Stimulated activated CD4-positive, alpha-beta T cell treated with anti-CD3 and anti-CD28 coated beads, TNF-alpha, amount 100 ng/mL, for 1 hour (primary cell): ENCODE measurements at regions not wholly inside any gene's neighbourhood (a gene's known extent, or its start where the extent isn't known, plus 50 kb on each side); places are given as distances from the start of the nearest gene placed in this dataset.

ENCODE experiments used
- DNase-seq, 3 donors: peaks; one replicate each; pipeline ENCODE4 v3.0.0-alpha.2; 2020; ENCODE audit warnings: low read depth in 3 of 3, low spot score in 1 of 3

DNA sequence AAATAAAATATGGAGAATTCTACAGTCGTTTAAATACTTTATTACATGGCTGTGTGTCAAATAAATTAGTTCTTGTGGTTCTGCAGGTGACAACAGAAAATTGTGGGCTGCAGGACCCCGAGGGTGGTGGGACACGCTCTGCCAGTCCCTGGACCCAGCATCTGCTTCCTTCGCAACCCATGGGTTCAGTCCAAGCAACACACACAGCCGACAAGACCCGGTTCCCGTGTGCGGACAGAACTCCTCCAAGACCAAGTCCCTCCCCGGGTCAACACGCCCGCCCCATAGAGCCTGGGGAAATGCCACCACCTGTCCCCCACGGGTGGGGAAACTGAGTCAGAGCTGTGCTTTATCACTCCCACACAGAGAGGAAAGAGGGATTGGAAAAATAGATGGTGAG lies 238.9 kb downstream of the BRD1 start:
- no peak for DNase-seq

DNA sequence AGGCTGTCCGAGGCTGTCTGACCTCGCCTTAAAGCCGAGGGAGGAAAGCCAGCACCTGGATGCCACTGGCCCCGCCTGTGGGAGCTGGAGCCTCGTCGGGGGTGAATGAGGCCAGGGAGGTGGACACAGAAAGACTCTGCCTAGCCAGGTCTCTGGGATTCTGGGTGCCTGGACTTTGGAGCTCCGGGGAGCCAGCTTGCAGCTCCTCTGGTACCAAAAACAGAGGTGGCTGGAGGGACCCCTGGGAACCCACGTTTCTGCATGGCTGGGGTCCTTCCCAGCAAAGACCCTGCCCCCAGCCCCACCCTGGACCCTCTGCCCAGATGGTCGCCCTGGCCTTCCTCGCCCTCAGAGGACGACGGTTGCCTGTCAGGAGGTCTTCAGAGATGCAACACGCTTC lies 239.7 kb downstream of the BRD1 start:
- no peak for DNase-seq

DNA sequence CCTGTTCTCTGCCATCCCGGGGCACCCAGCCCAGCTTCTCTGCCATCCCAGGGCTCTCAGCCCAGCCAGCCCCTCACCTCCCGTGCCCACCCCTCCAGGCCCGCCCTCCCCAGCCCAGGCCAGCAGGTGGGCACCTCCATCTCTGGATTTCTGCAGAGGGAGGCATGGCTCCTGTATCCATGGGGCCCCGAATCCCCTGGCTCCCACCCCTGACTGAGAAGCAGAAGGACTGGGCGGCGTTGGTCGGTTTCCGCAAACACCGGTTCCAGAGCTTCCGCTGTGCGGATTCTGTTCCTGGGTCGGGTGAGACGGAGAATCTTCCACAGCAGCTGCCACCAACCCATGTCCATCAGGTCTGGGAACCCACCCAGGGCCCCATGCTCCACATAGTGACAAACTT lies 240.3 kb downstream of the BRD1 start:
- no peak for DNase-seq

DNA sequence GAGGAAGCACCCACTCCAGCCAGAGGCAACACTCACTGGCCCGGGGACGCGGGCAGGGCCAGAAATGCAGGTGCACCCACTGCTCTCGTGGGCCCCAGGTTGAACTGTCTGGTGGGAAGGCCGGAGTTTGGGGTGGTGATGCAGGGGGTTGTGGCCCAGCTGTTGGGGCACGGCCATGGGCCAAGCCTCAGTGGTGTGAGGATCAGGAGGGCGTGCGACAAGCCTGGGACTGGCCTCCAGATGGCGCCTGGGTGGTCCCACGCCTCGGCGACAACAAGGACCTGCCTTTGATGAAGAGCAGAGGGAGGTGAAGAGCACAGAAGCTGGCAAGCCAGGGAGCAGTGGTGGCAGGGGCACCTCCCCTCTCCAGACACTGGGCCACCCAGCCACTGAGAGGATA lies 240.8 kb downstream of the BRD1 start:
- DNase-seq = no peak

DNA sequence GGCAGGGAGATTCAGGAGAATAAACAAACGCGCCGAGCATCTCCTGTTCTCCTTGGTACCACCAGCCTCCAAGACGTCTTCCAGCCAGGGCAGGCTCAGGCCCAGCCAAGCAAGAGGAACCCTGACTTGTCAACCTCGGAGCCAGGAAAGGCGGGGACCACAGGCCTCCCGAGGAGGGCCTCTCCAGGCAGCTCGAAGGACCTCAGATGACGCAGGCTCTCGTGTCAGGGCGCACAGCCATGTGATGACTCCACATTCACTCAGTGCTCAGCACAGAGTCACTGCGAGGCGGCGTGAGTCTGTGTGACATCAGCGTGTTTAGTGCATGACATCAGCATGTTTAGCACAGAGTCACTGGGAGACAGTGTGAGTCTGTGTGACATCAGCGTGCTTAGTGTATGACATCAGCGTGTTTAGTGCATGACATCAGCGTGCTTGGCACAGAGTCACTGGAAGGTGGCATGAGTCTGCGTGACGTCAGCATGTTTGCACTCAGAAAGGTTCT lies 241.4 kb downstream of the BRD1 start:
- DNase-seq = no peak

DNA sequence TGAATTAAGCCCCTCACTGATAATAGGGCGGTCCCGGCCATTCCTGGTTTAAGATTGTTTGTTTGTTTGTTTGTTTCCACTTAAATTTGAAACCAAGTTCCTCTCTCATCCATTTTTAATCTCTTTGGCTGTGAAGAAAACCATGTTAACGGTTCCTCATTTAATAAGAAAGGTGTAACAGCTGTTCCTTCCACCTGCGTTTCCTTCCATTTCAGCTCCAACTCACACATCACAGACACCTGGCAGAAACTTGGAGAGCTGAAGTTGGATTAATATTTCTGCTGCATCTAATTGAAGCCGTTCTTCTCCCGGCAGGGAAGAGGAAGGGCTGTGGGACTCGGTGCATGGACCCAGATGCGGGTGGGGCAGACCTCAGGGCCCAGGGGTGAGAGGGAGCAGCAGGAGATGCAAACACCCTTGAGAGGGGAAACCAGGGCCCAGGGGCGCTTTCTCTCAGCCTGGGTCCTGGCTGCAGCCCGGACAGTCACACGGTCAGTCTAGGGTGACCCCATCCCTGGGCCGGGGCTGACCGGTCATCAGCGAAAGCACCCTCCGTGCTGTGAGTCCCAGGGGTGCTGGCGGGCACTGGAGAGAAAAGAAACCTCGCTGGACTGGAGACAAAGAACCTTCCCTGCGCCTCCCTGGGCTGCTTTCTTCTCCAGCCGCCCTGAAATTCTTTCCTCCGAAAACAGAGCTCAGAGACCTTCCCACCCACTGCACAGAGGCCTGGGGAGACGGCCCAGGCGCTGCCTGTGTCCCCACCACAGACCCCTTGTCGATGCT lies 242.0 kb downstream of the BRD1 start:
- DNase-seq = no peak

DNA sequence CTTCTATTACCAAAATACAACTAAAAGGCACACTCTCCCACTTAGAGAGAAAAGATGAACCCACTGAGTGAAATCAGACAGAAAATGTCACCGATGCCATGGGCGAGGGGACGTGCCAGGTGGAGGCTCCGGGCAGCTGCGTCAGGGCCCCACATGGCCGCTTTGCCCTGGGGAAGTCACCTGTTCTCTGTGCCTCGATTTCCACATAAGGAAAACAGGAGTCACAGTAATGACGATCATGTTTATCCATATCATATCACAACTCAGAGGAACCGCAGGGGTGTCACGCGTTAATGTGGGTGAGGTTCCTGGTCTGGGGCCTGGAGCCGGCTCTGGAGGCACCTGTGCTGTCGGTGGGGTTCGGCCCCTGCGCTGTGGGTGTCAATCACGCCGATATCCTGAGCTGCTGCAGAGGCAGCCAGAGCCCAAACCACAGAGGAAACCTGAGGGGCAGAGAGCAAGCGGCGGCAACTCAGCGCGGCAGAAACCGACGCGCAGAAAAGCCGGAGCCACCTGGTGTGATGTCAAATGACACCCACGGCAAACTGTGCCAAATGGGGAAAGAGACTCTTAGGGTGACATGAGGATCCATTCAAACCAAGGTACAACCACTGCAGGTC lies 243.7 kb downstream of the BRD1 start:
- no peak for DNase-seq

DNA sequence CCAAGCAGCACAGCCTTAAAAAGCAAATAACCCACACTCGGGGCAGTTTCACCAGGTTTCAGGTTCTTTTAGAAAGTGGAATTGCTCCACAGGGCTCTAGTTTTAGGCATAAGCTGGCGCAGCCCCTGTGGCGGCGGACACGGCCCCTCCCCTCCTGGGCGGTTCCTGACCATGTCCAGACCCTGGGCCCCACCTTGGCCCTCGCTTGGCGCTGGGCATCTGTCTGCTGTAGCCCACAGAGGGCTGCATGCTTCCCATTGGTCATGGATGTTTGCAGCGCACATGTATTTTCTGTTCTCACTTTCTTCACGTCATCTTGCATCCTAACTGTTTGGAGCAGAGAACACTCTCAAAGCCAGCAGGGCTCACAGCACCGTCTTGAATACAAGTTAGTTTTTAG lies 244.3 kb downstream of the BRD1 start:
- DNase-seq = no peak

DNA sequence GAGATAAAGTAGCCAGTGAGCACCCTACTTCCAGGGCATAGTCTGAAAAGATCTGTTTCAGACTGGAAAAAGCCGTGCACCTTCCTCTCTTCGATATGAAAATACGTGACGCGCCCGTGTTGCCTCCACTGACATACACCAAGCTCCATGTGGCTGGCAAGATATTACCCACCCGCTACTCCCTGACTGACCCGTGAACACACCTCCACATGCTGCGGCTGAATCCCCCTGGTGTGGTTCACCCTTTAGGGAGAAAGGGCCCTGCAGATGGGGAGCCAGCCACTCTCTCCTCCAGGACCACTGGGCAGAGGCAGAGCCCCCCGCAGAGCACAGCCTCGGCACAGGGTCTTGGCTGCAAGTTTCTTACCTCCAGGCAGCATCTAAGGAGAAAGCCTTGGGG lies 245.0 kb downstream of the BRD1 start:
- DNase-seq = no peak

DNA sequence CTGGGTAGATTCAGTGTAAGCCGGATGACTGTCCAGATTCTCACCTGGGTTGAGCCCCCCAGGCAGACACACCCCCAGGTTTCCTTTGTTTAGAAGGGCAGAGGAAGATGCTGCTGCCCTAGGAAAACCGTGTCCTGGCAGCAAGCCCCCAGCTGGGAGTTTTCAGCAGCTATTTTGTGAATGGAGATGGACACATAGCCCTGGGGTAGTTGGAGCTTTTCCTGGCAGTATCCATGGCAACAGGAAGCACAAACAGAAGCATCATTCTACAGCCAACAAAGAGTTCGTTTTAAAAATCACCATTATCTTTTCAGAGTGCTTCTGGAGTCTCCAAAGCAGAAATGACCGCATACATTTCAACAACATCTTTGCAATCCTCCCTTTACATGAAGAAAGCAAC lies 245.5 kb downstream of the BRD1 start:
- DNase-seq = no peak

DNA sequence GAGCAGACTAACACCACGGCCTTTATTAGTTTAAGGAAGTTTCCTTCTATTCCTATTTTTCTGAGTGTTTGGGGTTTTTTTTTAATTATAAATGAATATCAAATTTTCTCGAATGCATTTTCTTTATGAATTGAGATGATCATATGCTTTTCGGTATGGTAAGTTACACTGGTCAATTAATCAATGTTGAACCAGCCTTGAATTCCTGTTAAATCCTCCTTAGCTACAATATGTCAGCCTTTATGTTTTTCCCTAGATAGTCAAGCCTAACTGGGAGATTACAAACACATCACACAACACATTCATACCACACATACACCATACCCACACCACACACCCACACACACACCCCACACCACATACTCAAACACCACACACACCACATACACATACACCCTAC lies 247.6 kb downstream of the BRD1 start:
- no peak for DNase-seq

DNA sequence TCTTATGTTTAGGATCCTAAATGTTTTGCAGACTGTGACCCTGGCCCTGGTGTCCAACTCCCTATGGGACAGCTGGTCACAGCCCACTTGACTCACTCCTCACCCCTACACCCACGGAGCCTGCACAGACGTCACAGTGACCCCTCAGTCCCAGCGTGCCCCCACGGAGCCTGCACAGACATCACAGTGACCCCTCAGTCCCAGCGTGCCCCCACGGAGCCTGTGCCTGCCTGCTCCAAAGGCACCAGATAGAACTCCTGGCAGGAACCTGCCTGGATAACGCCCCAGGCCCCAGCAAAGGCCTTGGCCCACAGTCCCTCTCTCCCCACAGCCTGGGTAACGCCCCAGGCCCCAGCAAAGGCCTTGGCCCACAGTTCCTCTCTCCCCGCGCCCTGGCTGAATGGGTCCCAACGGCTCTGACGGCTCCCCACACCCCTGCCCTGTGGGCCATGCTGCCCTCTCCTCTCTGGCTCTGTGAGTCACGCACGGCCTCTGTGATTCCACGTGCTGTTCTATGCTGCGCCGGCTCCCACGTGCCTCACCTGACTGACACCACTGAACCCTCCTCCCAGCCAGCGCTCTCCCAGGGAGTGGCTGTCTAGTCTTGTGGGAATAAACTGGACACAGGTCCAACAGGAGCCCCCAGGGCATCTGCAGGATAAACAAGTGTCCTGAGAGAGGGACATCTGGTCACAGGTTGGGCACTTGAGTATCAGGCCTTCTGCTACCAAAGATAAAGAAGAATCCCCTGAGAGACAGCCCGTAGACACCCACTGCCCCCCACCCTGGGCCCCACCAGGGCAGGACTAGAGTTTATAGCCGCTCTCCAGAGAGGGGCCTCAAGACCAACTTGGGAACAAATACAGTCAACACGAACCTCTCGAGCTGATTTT lies 250.3 kb downstream of the BRD1 start:
- no peak for DNase-seq

DNA sequence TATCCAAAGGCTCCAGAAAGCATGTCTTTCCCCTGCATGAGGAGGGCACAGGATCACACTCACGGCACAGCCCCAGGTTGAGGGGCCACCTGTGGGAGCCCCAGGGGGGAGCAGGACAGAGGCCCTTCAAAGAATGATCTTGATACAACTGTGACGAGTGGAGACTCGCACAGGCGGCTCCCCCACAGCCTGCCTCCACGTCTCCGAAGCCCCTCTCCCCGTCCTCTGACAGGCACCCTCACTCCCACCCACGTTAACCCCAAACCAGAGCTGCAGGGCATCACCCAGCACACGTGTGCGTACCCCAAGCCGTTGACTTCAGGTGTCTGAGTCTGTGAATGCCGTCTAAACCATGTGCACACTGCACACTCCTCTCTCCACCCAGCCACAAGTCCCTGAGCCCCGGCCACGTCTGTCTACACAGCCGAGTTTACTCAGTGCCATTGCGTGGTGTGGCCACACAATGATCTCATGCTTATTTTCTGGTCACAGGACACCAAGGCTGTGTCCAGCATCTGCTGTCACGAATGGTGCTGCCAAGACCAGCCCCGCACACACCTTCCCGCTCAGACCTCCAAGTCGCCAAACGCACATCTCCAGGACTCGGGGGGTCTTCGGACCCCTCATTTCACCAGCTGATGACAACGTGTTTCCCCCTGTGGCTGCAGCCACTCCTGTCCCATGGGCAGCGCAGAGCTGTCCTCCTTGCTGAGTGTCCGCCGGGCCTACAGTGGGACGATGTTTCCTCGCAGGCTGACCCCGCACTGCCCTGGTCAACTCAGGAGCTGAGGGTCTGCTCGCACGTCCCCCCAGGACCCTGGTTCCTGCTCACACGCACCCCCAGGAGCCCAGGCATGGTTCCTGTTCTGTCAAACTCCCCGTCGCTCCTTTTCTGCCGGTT lies 251.2 kb downstream of the BRD1 start:
- DNase-seq = no peak

DNA sequence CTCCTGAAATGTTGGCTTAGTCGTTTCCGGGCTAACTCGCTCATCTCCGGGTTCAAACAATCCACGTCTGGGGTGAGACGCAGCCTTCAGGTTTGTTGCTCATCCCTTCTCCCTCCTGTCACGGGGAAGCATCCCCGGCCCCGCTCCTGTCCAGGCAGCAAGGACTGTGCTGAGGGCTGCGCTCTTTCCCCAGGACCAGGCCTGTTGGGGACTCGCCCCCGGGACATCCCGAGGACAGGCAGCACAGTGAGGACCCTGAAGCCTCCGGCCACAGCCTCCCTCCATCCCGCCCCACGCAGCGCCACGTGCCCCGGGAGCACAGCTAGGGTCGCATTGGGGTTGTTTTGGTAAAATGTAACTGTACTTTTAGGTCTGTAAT lies 252.0 kb downstream of the BRD1 start:
- DNase-seq = no peak

DNA sequence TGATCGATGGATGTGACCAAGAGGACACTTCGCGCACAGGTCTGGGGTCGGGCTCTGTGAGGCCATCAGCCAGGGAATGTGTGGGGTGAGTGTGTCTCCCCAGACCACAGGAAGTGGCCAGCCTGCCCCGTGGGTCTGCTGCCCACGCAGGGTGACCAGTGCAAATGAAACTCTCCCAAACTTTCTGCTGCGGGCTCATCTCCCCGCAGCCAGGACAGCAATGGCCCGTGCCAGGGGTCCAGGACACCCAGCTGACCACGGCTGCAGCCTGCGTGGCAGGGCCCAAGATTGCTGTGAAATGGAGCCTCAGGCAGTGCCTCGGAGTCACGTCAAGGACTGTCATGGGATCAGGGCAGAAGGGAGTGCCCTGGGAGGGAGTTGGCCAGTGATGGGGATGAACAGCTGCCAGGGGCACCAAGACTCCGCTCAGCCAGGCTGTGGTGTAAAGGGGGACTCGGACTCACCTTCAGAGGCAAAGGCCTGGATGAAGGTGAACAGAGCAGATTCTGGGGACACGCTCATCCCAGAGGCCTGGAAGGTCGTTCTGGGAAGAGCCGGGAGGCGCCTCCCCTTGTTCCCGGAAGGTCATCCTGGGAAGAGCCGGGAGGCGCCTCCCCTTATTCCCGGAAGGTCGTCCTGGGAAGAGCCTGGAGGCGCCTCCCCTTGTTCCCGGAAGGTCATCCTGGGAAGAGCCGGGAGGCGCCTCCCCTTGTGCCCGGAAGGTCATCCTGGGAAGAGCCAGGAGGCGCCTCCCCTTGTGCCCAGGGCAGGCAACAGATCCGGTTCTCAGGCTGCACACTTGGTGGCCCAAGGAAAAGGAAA lies 252.6 kb downstream of the BRD1 start:
- DNase-seq = no peak

DNA sequence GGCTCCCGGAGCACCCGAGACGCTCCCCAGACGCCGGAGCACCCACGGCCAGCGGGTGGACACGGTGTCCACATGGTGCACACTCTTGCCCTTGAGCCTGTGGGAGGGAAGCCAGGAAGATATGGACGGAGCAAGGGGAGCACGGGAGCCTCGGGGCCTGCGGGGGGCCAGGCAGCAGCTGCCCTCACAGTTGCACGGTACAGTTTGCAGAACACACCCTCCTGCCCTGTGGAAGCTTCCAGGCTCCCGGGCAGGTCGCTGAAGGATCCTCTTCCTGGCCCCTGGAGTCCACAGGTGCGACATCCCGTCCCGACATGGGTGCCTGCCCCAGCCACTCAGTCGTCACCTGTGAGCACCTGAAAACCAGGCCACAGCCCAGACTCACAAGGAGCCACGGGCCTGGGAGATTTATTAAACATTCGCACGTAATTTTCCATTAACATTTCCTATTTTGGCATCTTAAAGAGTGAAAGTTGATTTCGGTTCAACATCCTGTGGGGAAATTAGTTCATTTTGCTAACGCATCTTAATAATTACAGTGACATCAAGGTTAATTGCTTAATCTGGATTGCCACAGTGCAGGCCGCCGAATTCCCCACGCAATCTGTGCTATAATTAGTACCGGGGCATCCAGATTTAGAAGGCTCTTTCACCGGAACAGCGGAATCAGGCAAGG lies 253.3 kb downstream of the BRD1 start:
- DNase-seq = no peak

DNA sequence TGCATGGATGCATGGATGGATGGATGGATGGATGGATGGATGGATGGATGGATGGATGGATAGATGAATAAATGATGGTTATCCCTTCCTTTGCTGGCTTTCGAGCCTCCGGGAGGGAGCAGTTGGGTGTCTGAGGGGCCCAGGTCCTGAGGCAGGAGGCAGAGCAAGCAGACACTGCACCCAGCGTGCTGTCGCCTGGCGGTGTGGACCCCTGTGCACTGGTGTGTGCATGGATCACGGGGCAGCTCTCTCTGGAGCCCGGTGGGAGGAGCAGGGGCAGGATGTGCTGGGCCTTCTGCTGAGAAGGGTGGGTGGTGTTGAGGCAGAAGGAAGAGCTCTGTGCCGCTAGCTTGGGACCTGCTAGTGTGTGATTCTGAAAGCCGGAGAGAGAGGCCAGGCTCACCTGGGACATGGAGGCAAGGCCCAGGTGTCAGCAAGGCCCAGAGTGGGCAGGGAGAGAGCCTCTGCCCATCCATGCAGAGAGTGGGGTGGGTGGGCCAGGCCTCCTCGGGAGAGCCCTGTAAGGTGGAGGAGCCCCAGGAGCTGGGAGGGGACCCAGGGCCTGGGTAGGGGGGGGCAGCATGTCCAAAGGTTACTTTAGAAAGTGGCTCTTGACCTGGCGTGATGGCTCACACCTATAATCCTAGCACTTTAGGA lies 254.4 kb downstream of the BRD1 start:
- DNase-seq = no peak

DNA sequence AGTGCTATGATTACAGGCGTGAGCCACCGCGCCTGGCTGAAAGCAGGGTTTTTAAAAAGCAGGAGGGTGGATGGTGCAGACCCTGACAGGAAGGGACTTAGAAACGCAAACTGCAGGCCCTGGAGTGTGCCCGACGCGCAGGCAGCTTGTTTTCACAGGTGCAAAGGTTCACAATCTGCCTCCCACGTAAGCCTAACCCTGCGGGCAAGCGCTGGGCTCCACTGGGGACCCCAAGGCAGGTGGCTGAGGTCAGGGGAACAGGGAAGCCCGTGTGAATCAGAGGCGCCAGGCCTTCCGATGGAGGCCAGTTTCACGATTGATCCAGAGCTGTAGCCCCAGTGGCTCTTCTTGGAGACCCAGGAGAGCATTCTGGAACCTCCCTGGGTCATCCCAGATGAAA lies 256.3 kb downstream of the BRD1 start:
- no peak for DNase-seq
